CD4-positive, alpha-beta T cell treated with Interferon alpha-2 for 1 hour (primary cell): ENCODE measurements at regions not wholly inside any gene's neighbourhood (a gene's known extent, or its start where the extent isn't known, plus 50 kb on each side); places are given as distances from the start of the nearest gene placed in this dataset.

Experiments
- DNase-seq, 2 donors: peaks; one replicate each; pipeline ENCODE4 v3.0.0-alpha.2; 2020 to 2022

GRCh38 chr20:10724449-10725173 lies 50.8 kb upstream of the JAG1 start:
- DNase-seq, result no peak

- DNase-seq, result no peak
Measured at GRCh38 chr20:10728873-10729670, 55.3 kb upstream of the JAG1 start.

GRCh38 chr20:10729785-10730184 lies 56.0 kb upstream of the JAG1 start:
- DNase-seq, result no peak

- no peak for DNase-seq
Measured at GRCh38 chr20:10730629-10731183, 56.9 kb upstream of the JAG1 start.

- DNase-seq, result no peak
Measured at GRCh38 chr20:10731190-10731965, 57.6 kb upstream of the JAG1 start.

- DNase-seq, result no peak
Measured at GRCh38 chr20:10733122-10733521, 59.3 kb upstream of the JAG1 start.

- no peak for DNase-seq
Measured at GRCh38 chr20:10735195-10735949, 61.6 kb upstream of the JAG1 start.

- DNase-seq, result no peak
Measured at GRCh38 chr20:10739134-10739533, 65.3 kb upstream of the JAG1 start.

GRCh38 chr20:10739566-10739965 lies 65.8 kb upstream of the JAG1 start:
- no peak for DNase-seq

GRCh38 chr20:10741060-10741459 lies 67.3 kb upstream of the JAG1 start:
- no peak for DNase-seq

GRCh38 chr20:10745790-10746189 lies 72.0 kb upstream of the JAG1 start:
- DNase-seq, result no peak

- no peak for DNase-seq
Measured at GRCh38 chr20:10747019-10747418, 73.2 kb upstream of the JAG1 start.

GRCh38 chr20:10749084-10749483 lies 75.3 kb upstream of the JAG1 start:
- DNase-seq, result no peak

- no peak for DNase-seq
Measured at GRCh38 chr20:10752206-10752605, 78.4 kb upstream of the JAG1 start.

GRCh38 chr20:10754824-10755223 lies 81.0 kb upstream of the JAG1 start:
- no peak for DNase-seq

GRCh38 chr20:10758446-10758845 lies 84.6 kb upstream of the JAG1 start:
- no peak for DNase-seq

GRCh38 chr20:10761232-10761631 lies 87.4 kb upstream of the JAG1 start:
- DNase-seq, result no peak

- no peak for DNase-seq
Measured at GRCh38 chr20:10761786-10762185, 88.0 kb upstream of the JAG1 start.

- DNase-seq, result no peak
Measured at GRCh38 chr20:10762216-10762615, 88.4 kb upstream of the JAG1 start.

GRCh38 chr20:10763112-10763511 lies 89.3 kb upstream of the JAG1 start:
- DNase-seq, result no peak

- DNase-seq, result no peak
Measured at GRCh38 chr20:10769700-10770099, 95.9 kb upstream of the JAG1 start.

- DNase-seq, result no peak
Measured at GRCh38 chr20:10770753-10771152, 97.0 kb upstream of the JAG1 start.
